ENCODE measurements at regions not wholly inside any gene's neighbourhood (a gene's known extent, or its start where the extent isn't known, plus 50 kb on each side); places are given as distances from the start of the nearest gene placed in this dataset.

- no peak for DNase-seq (ENCODE audit: low read depth)
Measured at GRCh38 chr7:86972072-86972471, 87.4 kb downstream of the ELAPOR2 start.

- DNase-seq (ENCODE audit: low read depth) = no peak
Measured at GRCh38 chr7:86970986-86971385, 88.5 kb downstream of the ELAPOR2 start.

- DNase-seq (ENCODE audit: low read depth) = no peak
Measured at GRCh38 chr7:86970547-86970946, 88.9 kb downstream of the ELAPOR2 start.

GRCh38 chr7:86969865-86970264 is 89.6 kb downstream of the ELAPOR2 start:
- no peak for DNase-seq (ENCODE audit: low read depth)

- DNase-seq (ENCODE audit: low read depth) = no peak
Measured at GRCh38 chr7:86968618-86969017, 90.8 kb downstream of the ELAPOR2 start.

GRCh38 chr7:86966916-86967315 is 92.5 kb downstream of the ELAPOR2 start:
- no peak for DNase-seq (ENCODE audit: low read depth)

GRCh38 chr7:86965727-86966120 is 93.7 kb downstream of the ELAPOR2 start:
- no peak for DNase-seq (ENCODE audit: low read depth)

- DNase-seq (ENCODE audit: low read depth) = no peak
Measured at GRCh38 chr7:86964973-86965726, 94.3 kb downstream of the ELAPOR2 start.

GRCh38 chr7:86963599-86964230 is 95.7 kb downstream of the ELAPOR2 start:
- DNase-seq (ENCODE audit: low read depth) = no peak

- DNase-seq (ENCODE audit: low read depth) = no peak
Measured at GRCh38 chr7:86962623-86963022, 96.8 kb downstream of the ELAPOR2 start.

GRCh38 chr7:86961686-86962085 is 97.8 kb downstream of the ELAPOR2 start:
- DNase-seq (ENCODE audit: low read depth) = no peak

GRCh38 chr7:86958380-86958779 is 101.1 kb downstream of the ELAPOR2 start:
- DNase-seq (ENCODE audit: low read depth) = no peak

GRCh38 chr7:86956567-86956966 is 102.9 kb downstream of the ELAPOR2 start:
- DNase-seq (ENCODE audit: low read depth) = no peak

- DNase-seq (ENCODE audit: low read depth) = no peak
Measured at GRCh38 chr7:86955895-86956503, 103.5 kb downstream of the ELAPOR2 start.

- DNase-seq (ENCODE audit: low read depth) = no peak
Measured at GRCh38 chr7:86954971-86955370, 104.5 kb downstream of the ELAPOR2 start.

GRCh38 chr7:86953653-86954336 is 105.7 kb downstream of the ELAPOR2 start:
- no peak for DNase-seq (ENCODE audit: low read depth)

GRCh38 chr7:86953219-86953618 is 106.2 kb downstream of the ELAPOR2 start:
- no peak for DNase-seq (ENCODE audit: low read depth)

- no peak for DNase-seq (ENCODE audit: low read depth)
Measured at GRCh38 chr7:86951895-86952294, 107.6 kb downstream of the ELAPOR2 start.

GRCh38 chr7:86950944-86951343 is 108.5 kb downstream of the ELAPOR2 start:
- no peak for DNase-seq (ENCODE audit: low read depth)

- no peak for DNase-seq (ENCODE audit: low read depth)
Measured at GRCh38 chr7:86950360-86950759, 109.1 kb downstream of the ELAPOR2 start.

- DNase-seq (ENCODE audit: low read depth) = no peak
Measured at GRCh38 chr7:86949779-86950260, 109.6 kb downstream of the ELAPOR2 start.

GRCh38 chr7:86949052-86949778 is 110.2 kb downstream of the ELAPOR2 start:
- DNase-seq (ENCODE audit: low read depth) = no peak

Data from forelimb muscle (tissue), 1 donor.